ENCODE measurements at regions not wholly inside any gene's neighbourhood (a gene's known extent, or its start where the extent isn't known, plus 50 kb on each side); places are given as distances from the start of the nearest gene placed in this dataset.
"Not testable (repeated sequence)": the region's sequence is repeated elsewhere in the genome, so short reads cannot be mapped to it uniquely, and the experiment has no call there.

DNA sequence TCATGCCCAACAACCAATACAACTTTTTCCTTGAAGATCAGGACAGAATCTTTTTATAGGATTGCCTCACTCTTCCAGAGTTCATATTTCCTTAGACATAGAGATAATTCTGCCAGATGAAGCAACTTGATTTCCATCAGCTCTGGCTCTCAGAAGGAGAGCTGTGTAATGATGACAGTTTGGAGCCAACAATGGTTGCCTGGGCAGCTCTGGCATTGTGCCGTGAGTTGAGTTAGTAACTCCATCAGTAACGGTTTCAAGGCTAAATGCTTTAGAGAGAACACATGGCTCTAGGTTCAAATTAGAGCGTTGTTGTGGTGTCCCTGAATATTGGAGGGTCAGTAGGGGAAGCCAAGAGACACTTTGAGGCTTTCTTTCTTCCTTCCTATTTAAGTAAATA lies 501.7 kb upstream of the SEL1L start:
- POLR2A ChIA-PET: no interaction called here
- dilution Hi-C loops (cut with MboI; ENCODE audit: extremely low pct_ligation_motif_present, low sequenced_read_pairs): no loop called here
- CTCF ChIA-PET: no interaction called here
- TF ChIP-seq, protein P1, sequence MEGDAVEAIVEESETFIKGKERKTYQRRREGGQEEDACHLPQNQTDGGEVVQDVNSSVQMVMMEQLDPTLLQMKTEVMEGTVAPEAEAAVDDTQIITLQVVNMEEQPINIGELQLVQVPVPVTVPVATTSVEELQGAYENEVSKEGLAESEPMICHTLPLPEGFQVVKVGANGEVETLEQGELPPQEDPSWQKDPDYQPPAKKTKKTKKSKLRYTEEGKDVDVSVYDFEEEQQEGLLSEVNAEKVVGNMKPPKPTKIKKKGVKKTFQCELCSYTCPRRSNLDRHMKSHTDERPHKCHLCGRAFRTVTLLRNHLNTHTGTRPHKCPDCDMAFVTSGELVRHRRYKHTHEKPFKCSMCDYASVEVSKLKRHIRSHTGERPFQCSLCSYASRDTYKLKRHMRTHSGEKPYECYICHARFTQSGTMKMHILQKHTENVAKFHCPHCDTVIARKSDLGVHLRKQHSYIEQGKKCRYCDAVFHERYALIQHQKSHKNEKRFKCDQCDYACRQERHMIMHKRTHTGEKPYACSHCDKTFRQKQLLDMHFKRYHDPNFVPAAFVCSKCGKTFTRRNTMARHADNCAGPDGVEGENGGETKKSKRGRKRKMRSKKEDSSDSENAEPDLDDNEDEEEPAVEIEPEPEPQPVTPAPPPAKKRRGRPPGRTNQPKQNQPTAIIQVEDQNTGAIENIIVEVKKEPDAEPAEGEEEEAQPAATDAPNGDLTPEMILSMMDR (IDR thresholded peaks at IDR 0.05; ENCODE audit: extremely low read depth in 1 of 2, insufficient read depth in 1 of 2, low read depth in 1 of 2, low read length in 2 of 2): no peak
- no peak for TF ChIP-seq POLR2AphosphoS5 (IDR thresholded peaks at IDR 0.05; ENCODE audit: insufficient read depth, low read depth, low read length)
- no peak for TF ChIP-seq FOS (IDR thresholded peaks at IDR 0.05; ENCODE audit: borderline replicate concordance, insufficient read depth, low read length)
- no peak for TF ChIP-seq MYC (IDR thresholded peaks at IDR 0.05; ENCODE audit: low read depth, low read length)
- TF ChIP-seq JUN (IDR thresholded peaks at IDR 0.05; ENCODE audit: borderline replicate concordance, insufficient read depth, insufficient read length, low read depth): no peak
- H3K4me1 ChIP-seq (ENCODE audit: control insufficient read depth, extremely low read depth, insufficient read depth, low read length): no peaks in the 10 kb centered on the region
- H3K4me3 ChIP-seq (replicated peaks in 1 of 3; ENCODE audit: insufficient read depth in 1 of 3, low read depth in 1 of 3, low read length in 3 of 3): no peak overlapping the region
- no peak overlapping the region for H3K9ac ChIP-seq (replicated peaks; ENCODE audit: extremely low read depth, insufficient read depth, low read length)
- no peak overlapping the region for H3K4me2 ChIP-seq (ENCODE audit: insufficient read depth, low read length)
- no peak overlapping the region for H3K27ac ChIP-seq (ENCODE audit: insufficient read depth, low read depth, low read length)
- intact Hi-C loops (cut with micrococcal nuclease): no loop called here
- H3K9me3 ChIP-seq (replicated peaks; ENCODE audit: control insufficient read depth, insufficient read depth, low read length): no peaks in the 10 kb centered on the region
- no peaks in the 10 kb centered on the region for H3K36me3 ChIP-seq (ENCODE audit: control insufficient read depth in 2 of 2, extremely low read depth in 1 of 2, insufficient read depth in 2 of 2, low read length in 2 of 2)
- H3K9me1 ChIP-seq (replicated peaks; ENCODE audit: control insufficient read depth, extremely low read depth, insufficient read depth, low read length): no peaks in the 10 kb centered on the region
- H3K27me3 ChIP-seq (ENCODE audit: control insufficient read depth in 2 of 2, insufficient read depth in 2 of 2, low read length in 2 of 2): no peaks in the 10 kb centered on the region
- DNase-seq (ENCODE audit: low read depth, low spot score) (no peak), FAIRE-seq (no peak)
- no TSS peak for BruUV-seq (replicated peaks)
- H2AFZ ChIP-seq (ENCODE audit: low read depth, low read length): no peak overlapping the region
- H4K20me1 ChIP-seq (replicated peaks; ENCODE audit: control insufficient read depth, extremely low read depth, insufficient read depth, low read length): no peaks in the 10 kb centered on the region
- H3K79me2 ChIP-seq (ENCODE audit: control insufficient read depth, insufficient read depth, low read length): no peaks in the 10 kb centered on the region

DNA sequence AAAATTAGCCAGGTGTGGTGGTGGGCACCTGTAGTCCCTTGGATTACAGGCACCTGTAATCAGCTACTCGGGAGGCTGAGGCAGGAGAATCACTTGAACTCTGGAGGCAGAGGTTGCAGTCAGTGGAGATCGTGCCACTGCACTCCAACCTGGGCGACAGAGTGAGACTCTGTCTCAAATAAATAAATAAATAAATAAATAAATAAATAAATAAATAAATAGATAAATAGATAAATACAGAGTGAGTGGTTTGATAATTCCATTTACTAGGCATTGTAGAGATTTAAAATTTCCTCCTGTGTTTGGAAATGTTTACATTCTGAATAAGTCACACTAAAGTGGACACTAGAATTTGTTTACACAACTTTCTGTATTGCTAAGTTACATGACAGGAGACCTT lies 504.4 kb upstream of the SEL1L start:
- CTCF ChIA-PET; H4K20me1 ChIP-seq (replicated peaks; ENCODE audit: control insufficient read depth, extremely low read depth, insufficient read depth, low read length); H2AFZ ChIP-seq (ENCODE audit: low read depth, low read length); H3K36me3 ChIP-seq (ENCODE audit: control insufficient read depth in 2 of 2, extremely low read depth in 1 of 2, insufficient read depth in 2 of 2, low read length in 2 of 2); H3K27ac ChIP-seq (ENCODE audit: insufficient read depth, low read depth, low read length); H3K79me2 ChIP-seq (ENCODE audit: control insufficient read depth, insufficient read depth, low read length); H3K9ac ChIP-seq (replicated peaks; ENCODE audit: extremely low read depth, insufficient read depth, low read length); POLR2A ChIA-PET; BruUV-seq (replicated peaks); H3K9me3 ChIP-seq (replicated peaks; ENCODE audit: control insufficient read depth, insufficient read depth, low read length); intact Hi-C loops (cut with micrococcal nuclease); H3K27me3 ChIP-seq (ENCODE audit: control insufficient read depth in 2 of 2, insufficient read depth in 2 of 2, low read length in 2 of 2); DNase-seq (ENCODE audit: low read depth, low spot score); H3K9me1 ChIP-seq (replicated peaks; ENCODE audit: control insufficient read depth, extremely low read depth, insufficient read depth, low read length); FAIRE-seq; H3K4me3 ChIP-seq (replicated peaks in 1 of 3; ENCODE audit: insufficient read depth in 1 of 3, low read depth in 1 of 3, low read length in 3 of 3); H3K4me2 ChIP-seq (ENCODE audit: insufficient read depth, low read length); dilution Hi-C loops (cut with MboI; ENCODE audit: extremely low pct_ligation_motif_present, low sequenced_read_pairs); H3K4me1 ChIP-seq (ENCODE audit: control insufficient read depth, extremely low read depth, insufficient read depth, low read length): not testable (repeated sequence)
